ENCODE measurements at regions not wholly inside any gene's neighbourhood (a gene's known extent, or its start where the extent isn't known, plus 50 kb on each side); places are given as distances from the start of the nearest gene placed in this dataset.

GRCh38 chr19:23505738-23506137 lies 110.5 kb upstream of the ZNF91 start:
- TF ChIP-seq CTCF (IDR thresholded peaks at IDR 0.05), result no peak
- no peak for TF ChIP-seq POLR2A (IDR thresholded peaks at IDR 0.05; ENCODE audit: low read length)
- no peak for TF ChIP-seq MYC (IDR thresholded peaks at IDR 0.05; ENCODE audit: borderline replicate concordance, low read length)
- no peak for TF ChIP-seq MAFK (IDR thresholded peaks at IDR 0.05; ENCODE audit: partially characterized antibody)
- TF ChIP-seq CEBPB (IDR thresholded peaks at IDR 0.05), result no peak
- no peak for TF ChIP-seq RFX5 (IDR thresholded peaks at IDR 0.05)
- no peak for TF ChIP-seq EP300 (IDR thresholded peaks at IDR 0.05)
- no peak for TF ChIP-seq CHD2 (IDR thresholded peaks at IDR 0.05; ENCODE audit: low read length, partially characterized antibody)

All from A549 (cell line).